ENCODE measurements at regions not wholly inside any gene's neighbourhood (a gene's known extent, or its start where the extent isn't known, plus 50 kb on each side); places are given as distances from the start of the nearest gene placed in this dataset.

- Histone ChIP-seq H3K9me2 (ENCODE audit: insufficient read depth, low read length) (no peaks in the 10 kb centered on the region), H3K79me2 (replicated peaks; ENCODE audit: insufficient read depth, low read length) (no peaks in the 10 kb centered on the region), H3K36me3 (ENCODE audit: insufficient read depth, low read length) (no peaks in the 10 kb centered on the region), H4K20me1 (ENCODE audit: insufficient read depth) (no peaks in the 10 kb centered on the region), H3F3A (ENCODE audit: insufficient read depth, low read length, poor library complexity, severe bottlenecking) (no peaks in the 10 kb centered on the region), H3K9ac (ENCODE audit: low read length) (no peak overlapping the region), H2AFZ (ENCODE audit: low read depth, low read length) (no peak overlapping the region), H3K9me3 (ENCODE audit: low read length) (no peaks in the 10 kb centered on the region), H3K27ac (ENCODE audit: low read length) (no peak overlapping the region), H3K27me3 (ENCODE audit: insufficient read depth, low read depth, low read length) (no peaks in the 10 kb centered on the region), H3K4me3 (ENCODE audit: low read length) (no peak overlapping the region), H3K4me2 (ENCODE audit: low read length) (no peak overlapping the region)
- TF ChIP-seq TAF1 (IDR thresholded peaks at IDR 0.05; ENCODE audit: low read depth) (no peak), MXI1 (conservative IDR thresholded peaks at IDR 0.05; ENCODE audit: poor library complexity, severe bottlenecking) (no peak), POLR2AphosphoS5 (IDR thresholded peaks at IDR 0.05) (no peak), EP300 (conservative IDR thresholded peaks at IDR 0.05; ENCODE audit: poor library complexity, severe bottlenecking) (no peak), EZH2 (IDR thresholded peaks at IDR 0.05; ENCODE audit: borderline replicate concordance, insufficient read depth, low read length, poor library complexity, severe bottlenecking) (no peak), RAD21 (conservative IDR thresholded peaks at IDR 0.05) (no peak), SMC3 (conservative IDR thresholded peaks at IDR 0.05; ENCODE audit: poor library complexity) (no peak)
- TF ChIP-seq, protein P1, sequence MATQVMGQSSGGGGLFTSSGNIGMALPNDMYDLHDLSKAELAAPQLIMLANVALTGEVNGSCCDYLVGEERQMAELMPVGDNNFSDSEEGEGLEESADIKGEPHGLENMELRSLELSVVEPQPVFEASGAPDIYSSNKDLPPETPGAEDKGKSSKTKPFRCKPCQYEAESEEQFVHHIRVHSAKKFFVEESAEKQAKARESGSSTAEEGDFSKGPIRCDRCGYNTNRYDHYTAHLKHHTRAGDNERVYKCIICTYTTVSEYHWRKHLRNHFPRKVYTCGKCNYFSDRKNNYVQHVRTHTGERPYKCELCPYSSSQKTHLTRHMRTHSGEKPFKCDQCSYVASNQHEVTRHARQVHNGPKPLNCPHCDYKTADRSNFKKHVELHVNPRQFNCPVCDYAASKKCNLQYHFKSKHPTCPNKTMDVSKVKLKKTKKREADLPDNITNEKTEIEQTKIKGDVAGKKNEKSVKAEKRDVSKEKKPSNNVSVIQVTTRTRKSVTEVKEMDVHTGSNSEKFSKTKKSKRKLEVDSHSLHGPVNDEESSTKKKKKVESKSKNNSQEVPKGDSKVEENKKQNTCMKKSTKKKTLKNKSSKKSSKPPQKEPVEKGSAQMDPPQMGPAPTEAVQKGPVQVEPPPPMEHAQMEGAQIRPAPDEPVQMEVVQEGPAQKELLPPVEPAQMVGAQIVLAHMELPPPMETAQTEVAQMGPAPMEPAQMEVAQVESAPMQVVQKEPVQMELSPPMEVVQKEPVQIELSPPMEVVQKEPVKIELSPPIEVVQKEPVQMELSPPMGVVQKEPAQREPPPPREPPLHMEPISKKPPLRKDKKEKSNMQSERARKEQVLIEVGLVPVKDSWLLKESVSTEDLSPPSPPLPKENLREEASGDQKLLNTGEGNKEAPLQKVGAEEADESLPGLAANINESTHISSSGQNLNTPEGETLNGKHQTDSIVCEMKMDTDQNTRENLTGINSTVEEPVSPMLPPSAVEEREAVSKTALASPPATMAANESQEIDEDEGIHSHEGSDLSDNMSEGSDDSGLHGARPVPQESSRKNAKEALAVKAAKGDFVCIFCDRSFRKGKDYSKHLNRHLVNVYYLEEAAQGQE (IDR thresholded peaks at IDR 0.05; ENCODE audit: borderline replicate concordance): no peak
- TF ChIP-seq, protein P2, sequence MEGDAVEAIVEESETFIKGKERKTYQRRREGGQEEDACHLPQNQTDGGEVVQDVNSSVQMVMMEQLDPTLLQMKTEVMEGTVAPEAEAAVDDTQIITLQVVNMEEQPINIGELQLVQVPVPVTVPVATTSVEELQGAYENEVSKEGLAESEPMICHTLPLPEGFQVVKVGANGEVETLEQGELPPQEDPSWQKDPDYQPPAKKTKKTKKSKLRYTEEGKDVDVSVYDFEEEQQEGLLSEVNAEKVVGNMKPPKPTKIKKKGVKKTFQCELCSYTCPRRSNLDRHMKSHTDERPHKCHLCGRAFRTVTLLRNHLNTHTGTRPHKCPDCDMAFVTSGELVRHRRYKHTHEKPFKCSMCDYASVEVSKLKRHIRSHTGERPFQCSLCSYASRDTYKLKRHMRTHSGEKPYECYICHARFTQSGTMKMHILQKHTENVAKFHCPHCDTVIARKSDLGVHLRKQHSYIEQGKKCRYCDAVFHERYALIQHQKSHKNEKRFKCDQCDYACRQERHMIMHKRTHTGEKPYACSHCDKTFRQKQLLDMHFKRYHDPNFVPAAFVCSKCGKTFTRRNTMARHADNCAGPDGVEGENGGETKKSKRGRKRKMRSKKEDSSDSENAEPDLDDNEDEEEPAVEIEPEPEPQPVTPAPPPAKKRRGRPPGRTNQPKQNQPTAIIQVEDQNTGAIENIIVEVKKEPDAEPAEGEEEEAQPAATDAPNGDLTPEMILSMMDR (IDR thresholded peaks at IDR 0.05; ENCODE audit: poor library complexity, severe bottlenecking): no peak
Measured at GRCh38 chr13:112141643-112142400, 74.9 kb downstream of the SOX1 start.

DNA sequence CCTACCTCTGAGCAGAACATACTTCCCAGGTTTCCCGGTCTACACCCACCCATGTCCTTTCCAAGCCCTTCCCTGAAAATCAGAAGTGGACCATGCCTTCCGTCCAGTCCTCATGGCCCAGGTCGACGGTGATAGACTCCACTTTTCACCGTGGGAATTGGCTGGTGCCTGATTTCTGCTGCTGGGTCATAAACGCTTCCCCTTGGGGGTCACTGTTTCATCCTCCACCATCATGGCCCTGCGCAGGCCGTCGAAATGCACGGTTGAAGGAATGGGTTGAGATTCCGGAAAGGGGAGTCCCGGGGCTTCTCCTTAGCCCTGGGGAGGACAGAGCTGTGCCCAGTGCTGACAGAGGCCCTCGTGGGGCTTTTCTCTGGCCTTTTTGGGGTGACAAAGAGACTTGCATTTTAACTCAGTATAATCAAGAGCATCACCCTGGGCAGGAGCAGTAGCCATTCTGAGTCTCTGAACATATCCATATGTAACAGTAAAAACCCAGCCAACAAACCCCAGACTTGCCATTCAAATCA, 75.5 kb downstream of the SOX1 start:
- no peak overlapping the region for H3K4me3 ChIP-seq (ENCODE audit: low read length)
- H3K79me2 ChIP-seq (replicated peaks; ENCODE audit: insufficient read depth, low read length): no peaks in the 10 kb centered on the region
- H4K20me1 ChIP-seq (ENCODE audit: insufficient read depth): no peaks in the 10 kb centered on the region

More for the DNA sequence above, 75.5 kb downstream of the SOX1 start:
- H3K4me2 ChIP-seq (ENCODE audit: low read length): no peak overlapping the region
- H3K9me2 ChIP-seq (ENCODE audit: insufficient read depth, low read length): no peaks in the 10 kb centered on the region
- no peaks in the 10 kb centered on the region for H3K9me3 ChIP-seq (ENCODE audit: low read length)
- H3K27ac ChIP-seq (ENCODE audit: low read length): no peak overlapping the region
- H3K36me3 ChIP-seq (ENCODE audit: insufficient read depth, low read length): no peaks in the 10 kb centered on the region
- H3K27me3 ChIP-seq (ENCODE audit: insufficient read depth, low read depth, low read length): no peaks in the 10 kb centered on the region
- TF ChIP-seq, protein P2 (IDR thresholded peaks at IDR 0.05; ENCODE audit: poor library complexity, severe bottlenecking): no peak
- TF ChIP-seq EZH2 (IDR thresholded peaks at IDR 0.05; ENCODE audit: borderline replicate concordance, insufficient read depth, low read length, poor library complexity, severe bottlenecking) (no peak), TAF1 (IDR thresholded peaks at IDR 0.05; ENCODE audit: low read depth) (no peak), EP300 (conservative IDR thresholded peaks at IDR 0.05; ENCODE audit: poor library complexity, severe bottlenecking) (no peak), SMC3 (conservative IDR thresholded peaks at IDR 0.05; ENCODE audit: poor library complexity) (no peak), RAD21 (conservative IDR thresholded peaks at IDR 0.05) (no peak), MXI1 (conservative IDR thresholded peaks at IDR 0.05; ENCODE audit: poor library complexity, severe bottlenecking) (no peak), POLR2AphosphoS5 (IDR thresholded peaks at IDR 0.05) (no peak)
- TF ChIP-seq, protein P1 (IDR thresholded peaks at IDR 0.05; ENCODE audit: borderline replicate concordance): no peak
- H3K9ac ChIP-seq (ENCODE audit: low read length): no peak overlapping the region
- H2AFZ ChIP-seq (ENCODE audit: low read depth, low read length): no peak overlapping the region
- H3F3A ChIP-seq (ENCODE audit: insufficient read depth, low read length, poor library complexity, severe bottlenecking): no peaks in the 10 kb centered on the region

All from neural cell (in vitro differentiated cells).